ENCODE measurements at regions not wholly inside any gene's neighbourhood (a gene's known extent, or its start where the extent isn't known, plus 50 kb on each side); places are given as distances from the start of the nearest gene placed in this dataset.

DNA sequence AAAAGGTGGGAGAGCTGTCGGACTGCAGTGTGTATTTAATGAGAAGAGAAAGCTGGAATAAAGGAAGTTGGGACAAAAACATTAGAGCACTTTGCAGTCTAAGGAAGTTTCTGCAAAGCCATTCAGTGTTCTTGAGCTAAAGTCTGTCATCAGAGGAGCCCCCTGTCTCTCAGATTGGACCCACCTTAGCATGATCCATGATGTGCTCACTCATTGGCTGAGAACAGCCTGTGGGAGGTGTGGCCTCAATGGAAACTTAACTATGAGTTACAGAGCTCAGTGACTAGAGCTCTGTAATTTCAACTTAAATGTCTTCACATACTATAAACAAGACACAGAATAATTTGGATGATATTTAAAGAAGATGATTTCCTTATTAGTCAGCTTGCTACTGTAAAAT is 437.0 kb downstream of the BTBD3 start (continued):
- TF ChIP-seq, protein P1, sequence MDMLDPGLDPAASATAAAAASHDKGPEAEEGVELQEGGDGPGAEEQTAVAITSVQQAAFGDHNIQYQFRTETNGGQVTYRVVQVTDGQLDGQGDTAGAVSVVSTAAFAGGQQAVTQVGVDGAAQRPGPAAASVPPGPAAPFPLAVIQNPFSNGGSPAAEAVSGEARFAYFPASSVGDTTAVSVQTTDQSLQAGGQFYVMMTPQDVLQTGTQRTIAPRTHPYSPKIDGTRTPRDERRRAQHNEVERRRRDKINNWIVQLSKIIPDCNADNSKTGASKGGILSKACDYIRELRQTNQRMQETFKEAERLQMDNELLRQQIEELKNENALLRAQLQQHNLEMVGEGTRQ (IDR thresholded peaks at IDR 0.05; ENCODE audit: low read length): no peak
- TF ChIP-seq KDM1A (IDR thresholded peaks at IDR 0.05; ENCODE audit: borderline replicate concordance, low read length) (no peak), EGR1 (IDR thresholded peaks at IDR 0.05; ENCODE audit: borderline replicate concordance, low read depth, low read length) (no peak), SIRT6 (IDR thresholded peaks at IDR 0.05; ENCODE audit: low read length) (no peak), SP2 (IDR thresholded peaks at IDR 0.05; ENCODE audit: low read length) (no peak), SAP30 (IDR thresholded peaks at IDR 0.05; ENCODE audit: insufficient read depth, insufficient replicate concordance, low read length) (no peak), KDM4A (IDR thresholded peaks at IDR 0.05; ENCODE audit: low read depth, low read length, severe bottlenecking) (no peak)
- TF ChIP-seq, protein P2, sequence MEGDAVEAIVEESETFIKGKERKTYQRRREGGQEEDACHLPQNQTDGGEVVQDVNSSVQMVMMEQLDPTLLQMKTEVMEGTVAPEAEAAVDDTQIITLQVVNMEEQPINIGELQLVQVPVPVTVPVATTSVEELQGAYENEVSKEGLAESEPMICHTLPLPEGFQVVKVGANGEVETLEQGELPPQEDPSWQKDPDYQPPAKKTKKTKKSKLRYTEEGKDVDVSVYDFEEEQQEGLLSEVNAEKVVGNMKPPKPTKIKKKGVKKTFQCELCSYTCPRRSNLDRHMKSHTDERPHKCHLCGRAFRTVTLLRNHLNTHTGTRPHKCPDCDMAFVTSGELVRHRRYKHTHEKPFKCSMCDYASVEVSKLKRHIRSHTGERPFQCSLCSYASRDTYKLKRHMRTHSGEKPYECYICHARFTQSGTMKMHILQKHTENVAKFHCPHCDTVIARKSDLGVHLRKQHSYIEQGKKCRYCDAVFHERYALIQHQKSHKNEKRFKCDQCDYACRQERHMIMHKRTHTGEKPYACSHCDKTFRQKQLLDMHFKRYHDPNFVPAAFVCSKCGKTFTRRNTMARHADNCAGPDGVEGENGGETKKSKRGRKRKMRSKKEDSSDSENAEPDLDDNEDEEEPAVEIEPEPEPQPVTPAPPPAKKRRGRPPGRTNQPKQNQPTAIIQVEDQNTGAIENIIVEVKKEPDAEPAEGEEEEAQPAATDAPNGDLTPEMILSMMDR (IDR thresholded peaks at IDR 0.05; ENCODE audit: control extremely low read depth in 1 of 3, insufficient read depth in 1 of 3, low read depth in 1 of 3, low read length in 3 of 3): no peak

Data from H1 (cell line).